DMS153 treated with DMSO at 0.1 percent for 48 hours (cell line): ENCODE measurements at regions not wholly inside any gene's neighbourhood (a gene's known extent, or its start where the extent isn't known, plus 50 kb on each side); places are given as distances from the start of the nearest gene placed in this dataset.
"Not testable (repeated sequence)": the region's sequence is repeated elsewhere in the genome, so short reads cannot be mapped to it uniquely, and the experiment has no call there.

ENCODE experiments used
- DNase-seq: peaks from one replicate; lab custom pipeline; 2025; ENCODE audit not compliant: unreplicated experiment; lab: John Stamatoyannopoulos, UW

GRCh38 chr2:111559301-111559700, 324.7 kb downstream of the ANAPC1 start:
- DNase-seq: not testable (repeated sequence)

- DNase-seq: not testable (repeated sequence)
Measured at GRCh38 chr2:111559814-111560213, 324.2 kb downstream of the ANAPC1 start.

- DNase-seq: not testable (repeated sequence)
Measured at GRCh38 chr2:111566068-111566467, 317.9 kb downstream of the ANAPC1 start.

- not testable (repeated sequence) for DNase-seq
Measured at GRCh38 chr2:111567233-111567632, 316.8 kb downstream of the ANAPC1 start.

GRCh38 chr2:111569356-111570199, 314.4 kb downstream of the ANAPC1 start:
- DNase-seq: not testable (repeated sequence)

- not testable (repeated sequence) for DNase-seq
Measured at GRCh38 chr2:111570300-111571114, 313.5 kb downstream of the ANAPC1 start.

GRCh38 chr2:111574803-111575202, 309.2 kb downstream of the ANAPC1 start:
- not testable (repeated sequence) for DNase-seq

GRCh38 chr2:111577154-111577885, 306.7 kb downstream of the ANAPC1 start:
- DNase-seq: not testable (repeated sequence)

GRCh38 chr2:111579500-111580134, 304.4 kb downstream of the ANAPC1 start:
- DNase-seq: not testable (repeated sequence)

- not testable (repeated sequence) for DNase-seq
Measured at GRCh38 chr2:111580616-111581015, 303.4 kb downstream of the ANAPC1 start.

GRCh38 chr2:111582090-111582489, 301.9 kb downstream of the ANAPC1 start:
- not testable (repeated sequence) for DNase-seq

GRCh38 chr2:111583480-111583879, 300.5 kb downstream of the ANAPC1 start:
- not testable (repeated sequence) for DNase-seq

- DNase-seq: not testable (repeated sequence)
Measured at GRCh38 chr2:111584540-111584939, 299.5 kb downstream of the ANAPC1 start.

GRCh38 chr2:111584950-111585349, 299.0 kb downstream of the ANAPC1 start:
- DNase-seq: not testable (repeated sequence)

GRCh38 chr2:111586014-111586413, 298.0 kb downstream of the ANAPC1 start:
- DNase-seq: not testable (repeated sequence)

- not testable (repeated sequence) for DNase-seq
Measured at GRCh38 chr2:111595072-111595471, 288.9 kb downstream of the ANAPC1 start.

GRCh38 chr2:111596808-111597705, 286.9 kb downstream of the ANAPC1 start:
- not testable (repeated sequence) for DNase-seq

GRCh38 chr2:111598944-111599343, 285.0 kb downstream of the ANAPC1 start:
- DNase-seq: not testable (repeated sequence)

- not testable (repeated sequence) for DNase-seq
Measured at GRCh38 chr2:111602259-111602658, 281.7 kb downstream of the ANAPC1 start.
